Upper lobe of right lung (tissue), 1 donor: ENCODE measurements at regions not wholly inside any gene's neighbourhood (a gene's known extent, or its start where the extent isn't known, plus 50 kb on each side); places are given as distances from the start of the nearest gene placed in this dataset.
A peak's percentile ranks its signal among the peaks of the same experiment; 100 is the strongest.

Experiments used
- ATAC-seq: fragments of 200-7000 bp; cut with Tn5 transposase; one replicate; pipeline ENCODE4 v1.9.1; 2020; ENCODE audit warnings: mild to moderate bottlenecking, moderate library complexity
- DNase-seq: peaks from one replicate; pipeline ENCODE4 v3.0.0-alpha.2; 2020
- H3K27ac ChIP-seq: fragments of 200-600 bp; one replicate; pipeline ENCODE4 v1.8.0; 2022
- H3K27me3 ChIP-seq: fragments of 200-600 bp; one replicate; pipeline ENCODE4 v1.8.0; 2022; ENCODE audit warnings: mild to moderate bottlenecking
- H3K36me3 ChIP-seq: fragments of 200-600 bp; one replicate; pipeline ENCODE4 v1.8.0; 2022
- H3K4me1 ChIP-seq: fragments of 200-600 bp; one replicate; pipeline ENCODE4 v1.8.0; 2022
- H3K4me3 ChIP-seq: fragments of 200-600 bp; one replicate; pipeline ENCODE4 v1.8.0; 2022; ENCODE audit warnings: mild to moderate bottlenecking
- H3K9me3 ChIP-seq: fragments of 200-600 bp; one replicate; pipeline ENCODE4 v1.8.0; 2022
- intact Hi-C: fragments of 100-400 bp; cut with DNase I; formaldehyde crosslinking; loops from one replicate; pipeline ENCODE4 v1.11.0; 2022
- TF ChIP-seq, protein P1 (sequence below): fragments of 200-600 bp; IDR thresholded peaks from one replicate; pipeline ENCODE4 v1.8.0; 2022; ENCODE audit warnings: antibody characterized with exemption
- donor health status: DM: no; HTN: yes; CAD: no; lungs with severe emphysema.

DNA sequence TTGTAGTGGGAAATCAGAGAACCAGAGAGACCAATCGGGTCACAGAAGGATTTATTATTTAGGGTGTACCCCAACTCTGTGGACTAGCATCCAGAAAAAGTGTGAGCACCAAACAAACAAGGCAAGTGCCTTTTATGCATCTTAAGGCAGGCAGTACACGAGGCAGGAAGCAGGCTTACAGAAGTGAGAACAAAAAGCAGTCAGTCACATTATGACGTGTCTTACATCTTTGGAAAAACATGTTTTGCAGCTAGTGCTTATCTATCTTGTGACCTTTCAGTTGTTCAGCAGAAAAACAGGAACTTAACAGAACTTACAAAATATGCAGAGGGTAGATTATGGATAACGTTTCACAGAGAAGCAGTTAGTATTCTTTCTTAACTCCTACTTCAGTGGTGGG is 270.9 kb upstream of the RBMY1B start:
- no peaks in the 10 kb centered on the region for H3K36me3 ChIP-seq
- H3K4me3 ChIP-seq: no peak overlapping the region
- DNase-seq (no peak), ATAC-seq (peak; percentile 60)
- H3K27me3 ChIP-seq: no peaks in the 10 kb centered on the region
- intact Hi-C loops: no loop called here
- H3K9me3 ChIP-seq: no peaks in the 10 kb centered on the region
- H3K27ac ChIP-seq: no peak overlapping the region
- TF ChIP-seq, protein P1, sequence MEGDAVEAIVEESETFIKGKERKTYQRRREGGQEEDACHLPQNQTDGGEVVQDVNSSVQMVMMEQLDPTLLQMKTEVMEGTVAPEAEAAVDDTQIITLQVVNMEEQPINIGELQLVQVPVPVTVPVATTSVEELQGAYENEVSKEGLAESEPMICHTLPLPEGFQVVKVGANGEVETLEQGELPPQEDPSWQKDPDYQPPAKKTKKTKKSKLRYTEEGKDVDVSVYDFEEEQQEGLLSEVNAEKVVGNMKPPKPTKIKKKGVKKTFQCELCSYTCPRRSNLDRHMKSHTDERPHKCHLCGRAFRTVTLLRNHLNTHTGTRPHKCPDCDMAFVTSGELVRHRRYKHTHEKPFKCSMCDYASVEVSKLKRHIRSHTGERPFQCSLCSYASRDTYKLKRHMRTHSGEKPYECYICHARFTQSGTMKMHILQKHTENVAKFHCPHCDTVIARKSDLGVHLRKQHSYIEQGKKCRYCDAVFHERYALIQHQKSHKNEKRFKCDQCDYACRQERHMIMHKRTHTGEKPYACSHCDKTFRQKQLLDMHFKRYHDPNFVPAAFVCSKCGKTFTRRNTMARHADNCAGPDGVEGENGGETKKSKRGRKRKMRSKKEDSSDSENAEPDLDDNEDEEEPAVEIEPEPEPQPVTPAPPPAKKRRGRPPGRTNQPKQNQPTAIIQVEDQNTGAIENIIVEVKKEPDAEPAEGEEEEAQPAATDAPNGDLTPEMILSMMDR: no peak
- H3K4me1 ChIP-seq: no peaks in the 10 kb centered on the region

DNA sequence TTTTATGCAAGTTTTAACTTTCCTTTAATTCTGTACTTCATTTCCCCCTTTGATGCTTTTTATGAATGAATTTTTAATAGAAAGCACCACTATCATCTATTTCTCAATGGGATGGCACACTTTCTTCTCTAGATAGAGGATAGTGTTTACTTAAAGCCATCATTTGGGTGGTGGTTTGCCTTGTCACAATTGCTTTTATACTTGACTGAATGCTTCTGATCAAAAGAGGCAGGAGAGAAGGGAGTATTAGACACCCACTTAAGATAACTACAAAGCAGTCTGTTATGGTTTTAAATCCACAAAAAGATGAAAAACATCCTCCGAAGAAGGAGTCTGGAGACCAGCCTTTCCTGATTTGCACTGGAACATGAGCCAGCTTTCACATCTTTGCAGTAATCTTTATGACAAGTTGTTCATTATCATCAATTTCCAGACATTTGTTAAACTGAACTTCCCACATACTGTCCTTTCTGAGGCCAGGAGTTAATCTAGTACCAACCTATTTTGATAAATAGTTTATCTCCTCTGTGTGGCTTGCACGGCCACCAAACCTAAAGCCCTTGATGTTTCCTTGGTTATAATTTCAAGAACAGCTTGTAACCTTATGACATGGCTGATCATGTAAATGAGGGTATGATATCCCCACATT is 270.4 kb upstream of the RBMY1B start:
- no peak for DNase-seq
- TF ChIP-seq, protein P1: no peak
- H3K27me3 ChIP-seq: no peaks in the 10 kb centered on the region
- H3K36me3 ChIP-seq: no peaks in the 10 kb centered on the region
- H3K4me1 ChIP-seq: no peaks in the 10 kb centered on the region
- no peak for ATAC-seq
- no peaks in the 10 kb centered on the region for H3K9me3 ChIP-seq
- intact Hi-C loops: no loop called here
- H3K4me3 ChIP-seq: no peak overlapping the region
- H3K27ac ChIP-seq: no peak overlapping the region

DNA sequence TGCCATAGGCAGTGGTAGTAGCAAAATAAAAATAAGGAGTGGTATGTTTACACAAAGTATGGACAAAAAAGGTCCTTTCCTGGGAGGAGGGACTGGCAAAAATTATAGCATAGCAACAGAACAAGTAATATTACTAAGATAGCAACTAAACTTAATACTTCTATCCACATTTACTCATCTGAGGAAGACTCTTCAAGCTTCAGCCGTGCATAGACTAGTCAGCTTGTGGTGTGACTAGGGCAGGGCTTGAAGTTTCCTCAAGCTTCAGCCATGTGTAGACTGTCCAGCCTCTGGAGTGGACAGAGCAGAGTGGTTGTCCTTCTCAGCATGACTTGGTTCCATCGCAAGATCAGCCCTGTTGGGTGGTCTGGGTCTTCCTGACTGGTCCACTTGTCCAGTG is 268.3 kb upstream of the RBMY1B start:
- TF ChIP-seq, protein P1: no peak
- no peaks in the 10 kb centered on the region for H3K27me3 ChIP-seq
- no peak for DNase-seq
- ATAC-seq: no peak
- H3K4me1 ChIP-seq: no peaks in the 10 kb centered on the region
- intact Hi-C loops: no loop called here
- no peaks in the 10 kb centered on the region for H3K36me3 ChIP-seq
- H3K9me3 ChIP-seq: no peaks in the 10 kb centered on the region
- H3K4me3 ChIP-seq: no peak overlapping the region
- H3K27ac ChIP-seq: no peak overlapping the region

DNA sequence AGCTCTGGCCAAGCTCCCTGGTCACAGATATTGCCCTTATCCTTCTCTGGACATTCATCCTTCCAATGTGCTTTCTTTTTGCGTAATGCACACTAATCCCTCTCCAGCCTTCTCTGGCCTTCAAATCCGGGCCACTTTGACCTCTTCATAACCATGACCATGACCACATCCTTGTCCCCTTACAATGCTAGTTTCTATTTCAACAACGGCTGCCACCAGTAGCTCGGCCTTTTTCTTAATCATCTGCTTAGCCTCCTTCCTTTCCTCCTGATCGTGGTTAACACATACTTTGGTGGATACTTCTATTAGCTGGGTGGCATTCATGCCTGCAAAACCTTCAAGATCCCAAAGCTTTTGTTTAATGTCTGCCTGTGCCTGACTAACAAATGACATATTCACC is 264.4 kb upstream of the RBMY1B start:
- Histone ChIP-seq H3K4me1 (no peaks in the 10 kb centered on the region), H3K36me3 (no peaks in the 10 kb centered on the region), H3K27ac (no peak overlapping the region), H3K27me3 (no peaks in the 10 kb centered on the region), H3K9me3 (no peaks in the 10 kb centered on the region), H3K4me3 (no peak overlapping the region)
- intact Hi-C loops: no loop called here
- DNase-seq (no peak), ATAC-seq (no peak)
- TF ChIP-seq, protein P1: no peak

DNA sequence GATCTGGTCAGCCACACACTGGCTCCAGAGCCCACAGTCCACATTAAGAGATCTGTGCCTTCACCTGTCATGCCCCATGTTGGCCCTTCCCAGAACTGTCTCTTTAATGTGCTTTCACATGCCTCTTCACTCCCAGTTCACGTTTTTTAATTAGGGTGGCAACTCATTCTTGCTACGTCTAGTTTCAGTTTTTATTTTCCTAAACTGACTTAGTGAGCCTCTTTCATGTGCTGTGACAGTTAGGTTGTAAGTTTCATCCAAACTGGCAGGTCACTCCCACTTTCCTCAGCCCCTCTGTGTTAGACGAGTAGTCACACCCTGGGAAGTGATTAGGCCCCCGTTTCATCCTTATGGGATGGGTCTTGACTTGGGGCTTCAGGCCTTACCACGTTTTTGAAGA is 262.5 kb upstream of the RBMY1B start:
- TF ChIP-seq, protein P1: no peak
- Histone ChIP-seq H3K4me3 (no peak overlapping the region), H3K36me3 (no peaks in the 10 kb centered on the region), H3K27ac (no peak overlapping the region), H3K4me1 (no peaks in the 10 kb centered on the region), H3K27me3 (no peaks in the 10 kb centered on the region), H3K9me3 (no peaks in the 10 kb centered on the region)
- ATAC-seq (no peak), DNase-seq (no peak)
- intact Hi-C loops: no loop called here
